ENCODE measurements at regions not wholly inside any gene's neighbourhood (a gene's known extent, or its start where the extent isn't known, plus 50 kb on each side); places are given as distances from the start of the nearest gene placed in this dataset.

GRCh38 chr3:67995206-67995605, 340.8 kb upstream of the SUCLG2 start:
- TF ChIP-seq CTCF (IDR thresholded peaks at IDR 0.05): no peak
- TF ChIP-seq POLR2AphosphoS5 (IDR thresholded peaks at IDR 0.05): no peak
- TF ChIP-seq POLR2A (IDR thresholded peaks at IDR 0.05): no peak
- TF ChIP-seq EP300 (IDR thresholded peaks at IDR 0.05): no peak
